Panc1 (cell line): ENCODE measurements at regions not wholly inside any gene's neighbourhood (a gene's known extent, or its start where the extent isn't known, plus 50 kb on each side); places are given as distances from the start of the nearest gene placed in this dataset.

Source experiments
- CTCF ChIP-seq: fragments of 450-650 bp; IDR thresholded peaks from 2 replicates; pipeline ENCODE4 v1.5.1; 2017; ENCODE audit warnings: mild to moderate bottlenecking
- POLR2AphosphoS5 ChIP-seq: IDR thresholded peaks from 2 replicates; pipeline ENCODE4 v1.6.1; 2012; ENCODE audit warnings: mild to moderate bottlenecking, low read depth, low read length, moderate library complexity
- REST ChIP-seq, 2 experiments: IDR thresholded peaks; 2 replicates each; pipeline ENCODE4 v1.6.1; 2011 to 2012; ENCODE audit warnings: low read depth in 2 of 2, control low read depth in 1 of 2, low read length in 1 of 2, mild to moderate bottlenecking in 1 of 2, moderate library complexity in 1 of 2; ENCODE audit not compliant: insufficient read depth in 1 of 2

DNA sequence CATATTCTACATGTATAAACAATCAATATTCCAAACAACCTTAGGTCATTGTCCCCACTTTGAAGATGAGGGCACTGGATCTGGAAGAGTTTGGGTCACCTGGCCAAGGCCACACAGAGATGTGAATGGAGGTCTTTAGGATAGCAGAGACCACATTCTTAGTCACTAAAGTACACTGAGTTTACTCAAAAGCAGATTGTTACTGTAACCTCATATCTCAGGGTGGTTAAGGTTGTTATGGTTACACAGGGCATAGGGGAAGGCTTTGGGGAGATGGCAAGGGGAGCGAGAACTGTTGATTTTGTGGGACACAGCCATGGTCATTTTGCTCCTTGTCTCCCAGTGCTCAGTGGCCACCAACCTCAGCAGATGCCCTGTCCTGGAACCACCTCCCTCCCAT, 109.4 kb downstream of the GATA6 start:
- no peak for TF ChIP-seq CTCF
- TF ChIP-seq POLR2AphosphoS5, result no peak
- no peak for TF ChIP-seq REST (IDR thresholded peaks at IDR 0.05; ENCODE audit: insufficient read depth in 1 of 2, low read depth in 2 of 2, low read length in 1 of 2)
